ENCODE measurements at regions not wholly inside any gene's neighbourhood (a gene's known extent, or its start where the extent isn't known, plus 50 kb on each side); places are given as distances from the start of the nearest gene placed in this dataset.

GRCh38 chr18:61159246-61159645 lies 174.0 kb upstream of the CDH20 start:
- DNase-seq (ENCODE audit: low spot score), result no peak

- DNase-seq (ENCODE audit: low spot score), result no peak
These were observed 168.9 kb upstream of the CDH20 start for GRCh38 chr18:61164321-61164720.

DNA sequence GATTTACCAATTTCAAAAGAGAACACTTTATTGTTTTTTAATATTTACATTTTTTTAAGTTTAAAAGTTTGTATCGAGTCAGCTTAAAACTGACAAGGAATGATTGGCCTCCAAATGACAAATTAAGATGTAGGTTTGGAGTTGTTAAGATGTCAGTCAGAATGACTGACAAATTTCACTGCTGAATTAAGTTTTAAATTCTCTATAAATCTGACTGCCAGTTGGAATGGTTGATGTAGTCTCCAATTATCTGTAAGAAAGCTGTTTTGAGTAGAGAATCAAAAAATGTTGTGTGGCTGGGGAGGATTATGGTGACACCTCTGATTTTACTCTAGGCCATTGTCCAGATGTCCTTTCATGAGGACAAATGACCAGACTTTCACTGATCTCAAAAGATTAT lies 165.3 kb upstream of the CDH20 start:
- DNase-seq (ENCODE audit: low spot score), result no peak

GRCh38 chr18:61169386-61169785 lies 163.8 kb upstream of the CDH20 start:
- no peak for DNase-seq (ENCODE audit: low spot score)

DNA sequence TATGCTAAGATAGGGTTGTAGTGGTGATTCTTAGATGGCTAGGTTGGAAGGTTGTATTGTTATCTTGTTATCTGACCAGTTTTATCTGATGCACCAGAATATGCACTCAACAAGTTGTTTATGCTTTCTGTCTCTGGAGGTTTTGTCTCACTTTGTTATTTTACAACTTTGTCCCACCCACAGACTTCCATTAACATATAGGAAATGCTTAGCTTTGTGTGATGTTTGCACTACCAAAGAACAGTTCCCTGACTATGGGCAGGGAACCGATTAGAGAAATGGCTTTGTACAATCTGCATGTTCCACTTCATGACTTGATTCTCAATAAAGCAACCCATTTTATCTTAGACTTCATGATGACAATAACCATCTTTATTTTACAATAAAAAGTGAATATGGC lies 160.6 kb upstream of the CDH20 start:
- DNase-seq (ENCODE audit: low spot score), result no peak

DNA sequence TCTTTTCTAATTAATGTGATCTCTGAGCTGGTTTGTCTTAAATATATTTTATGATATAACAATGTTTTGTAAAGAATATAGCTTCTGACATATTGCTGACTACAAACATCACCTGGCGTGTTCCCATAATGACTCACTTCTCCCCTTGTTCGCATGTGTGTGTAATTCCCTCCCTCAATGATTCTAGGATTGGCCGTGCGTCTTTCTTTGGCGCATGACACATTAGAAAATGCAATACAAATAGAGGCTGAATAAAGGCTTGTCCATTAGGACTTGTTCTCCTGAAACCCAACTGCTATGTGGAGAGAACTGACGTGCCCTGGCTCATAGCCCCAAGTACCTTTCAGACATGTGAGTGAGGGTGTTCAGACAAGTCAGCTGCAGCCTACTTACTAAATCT lies 159.7 kb upstream of the CDH20 start:
- no peak for DNase-seq (ENCODE audit: low spot score)

- DNase-seq (ENCODE audit: low spot score), result no peak
These were observed 149.4 kb upstream of the CDH20 start for GRCh38 chr18:61183798-61184197.

DNA sequence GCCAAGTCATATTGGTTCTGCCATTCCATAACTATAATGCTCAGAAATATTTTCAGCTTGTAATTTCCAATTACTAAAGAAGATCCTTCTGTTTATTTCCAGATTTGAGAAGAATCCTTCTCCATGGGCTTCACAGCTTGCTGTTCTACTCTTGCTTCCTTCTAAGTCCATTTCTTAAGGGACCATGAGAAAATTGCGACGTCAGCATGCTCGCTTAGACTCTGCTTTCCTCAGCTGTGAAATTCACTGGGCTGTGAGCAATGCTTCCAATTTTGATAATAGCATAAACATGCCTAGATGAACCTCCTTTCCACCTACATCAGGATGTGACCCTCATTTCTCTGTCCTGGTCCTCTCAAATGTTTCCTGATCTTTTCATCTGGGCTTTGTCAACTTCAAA lies 145.3 kb upstream of the CDH20 start:
- DNase-seq (ENCODE audit: low spot score), result no peak

DNA sequence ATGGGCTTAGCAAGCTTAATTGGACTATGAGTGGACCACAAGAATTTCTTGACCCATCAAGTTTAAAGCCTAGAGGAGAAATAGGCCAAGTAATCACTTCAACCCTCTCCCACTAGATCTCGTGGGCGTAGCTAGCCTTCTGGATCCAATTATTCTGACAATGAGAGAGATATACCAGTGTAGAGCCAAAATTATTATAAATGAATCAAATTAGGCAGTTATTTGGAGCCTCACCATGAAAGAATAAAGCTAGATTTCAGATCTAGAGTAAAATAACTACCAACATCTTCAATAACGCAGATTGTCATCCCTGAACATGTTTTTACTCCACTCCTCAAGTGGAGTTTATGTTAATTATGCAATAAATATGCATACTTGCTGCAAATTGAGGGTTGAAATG lies 143.9 kb upstream of the CDH20 start:
- no peak for DNase-seq (ENCODE audit: low spot score)

- no peak for DNase-seq (ENCODE audit: low spot score)
These were observed 138.5 kb upstream of the CDH20 start for GRCh38 chr18:61194726-61195125.

DNA sequence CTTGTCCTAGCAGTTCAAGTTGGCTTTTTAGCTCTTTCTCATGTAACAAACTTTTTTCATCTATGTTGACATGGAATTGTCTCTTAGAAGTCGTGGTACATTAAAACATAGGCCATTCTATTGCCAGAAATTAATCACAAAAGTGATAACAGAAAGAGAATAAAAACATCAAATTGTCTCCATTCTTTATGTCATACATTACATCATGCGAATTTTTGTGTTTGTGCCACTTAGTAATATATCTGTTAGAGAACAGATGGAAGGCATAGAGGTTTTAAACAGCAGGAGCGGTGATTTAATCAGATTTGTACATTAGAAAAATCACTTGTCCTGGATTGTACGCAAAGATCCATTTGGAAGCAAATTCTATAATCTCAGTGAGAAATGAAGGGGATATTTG lies 136.5 kb upstream of the CDH20 start:
- no peak for DNase-seq (ENCODE audit: low spot score)

DNA sequence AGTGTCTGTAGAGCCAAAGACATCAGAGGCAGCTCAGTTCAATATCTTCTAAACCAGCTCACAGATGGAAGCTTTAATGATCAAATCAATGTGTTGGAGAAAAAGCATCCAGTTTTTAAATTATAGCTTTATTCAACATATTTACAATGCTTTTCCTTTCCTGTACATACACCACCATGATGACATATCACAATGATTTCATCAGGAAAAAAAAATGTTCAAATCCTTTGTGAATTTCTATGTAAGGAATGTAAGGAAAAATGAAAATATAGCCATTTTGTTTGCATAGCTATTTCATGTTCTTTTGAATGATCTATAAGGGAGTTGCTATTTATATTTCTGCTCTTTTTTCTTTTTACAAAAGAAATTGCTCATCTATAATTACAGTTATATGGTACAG lies 134.7 kb upstream of the CDH20 start:
- DNase-seq (ENCODE audit: low spot score), result no peak

GRCh38 chr18:61199171-61199848 lies 133.9 kb upstream of the CDH20 start:
- no peak for DNase-seq (ENCODE audit: low spot score)

DNA sequence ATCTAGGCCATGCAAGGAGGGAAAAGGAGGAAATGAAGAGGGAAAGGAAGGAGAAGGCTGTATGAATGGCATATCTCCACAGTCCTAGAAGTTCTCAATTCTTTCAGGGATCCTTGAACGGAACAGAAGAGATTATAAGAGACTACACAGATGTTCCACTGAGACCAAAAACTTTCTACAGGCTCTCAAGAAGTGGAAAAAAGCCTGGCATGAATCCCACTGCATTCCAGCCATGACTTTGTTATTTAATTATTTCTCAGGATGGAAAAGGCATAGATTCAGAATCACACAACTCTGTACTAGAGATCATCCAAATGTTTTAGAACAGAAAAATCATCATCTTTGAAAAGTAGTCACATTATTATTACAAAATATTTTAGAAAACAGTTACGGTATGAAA lies 131.7 kb upstream of the CDH20 start:
- no peak for DNase-seq (ENCODE audit: low spot score)

DNA sequence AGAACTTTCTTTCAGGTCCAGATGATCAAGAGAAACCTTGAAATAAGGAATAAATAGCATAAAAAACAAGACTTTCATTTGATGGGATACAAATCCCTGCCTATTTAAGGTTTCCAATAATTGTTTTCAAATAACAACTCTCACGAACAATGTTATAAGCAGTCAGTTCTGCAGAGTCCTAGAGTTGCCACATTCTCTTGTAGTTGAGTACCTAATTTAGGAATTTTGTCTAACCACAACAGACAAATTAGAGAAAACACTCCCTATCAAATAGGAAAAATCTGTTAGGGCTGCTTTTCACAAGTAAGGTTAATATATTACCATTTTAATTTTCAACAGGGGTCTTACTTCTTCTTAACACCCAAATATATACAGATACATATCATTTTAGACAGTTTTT lies 130.1 kb upstream of the CDH20 start:
- DNase-seq (ENCODE audit: low spot score), result no peak

DNA sequence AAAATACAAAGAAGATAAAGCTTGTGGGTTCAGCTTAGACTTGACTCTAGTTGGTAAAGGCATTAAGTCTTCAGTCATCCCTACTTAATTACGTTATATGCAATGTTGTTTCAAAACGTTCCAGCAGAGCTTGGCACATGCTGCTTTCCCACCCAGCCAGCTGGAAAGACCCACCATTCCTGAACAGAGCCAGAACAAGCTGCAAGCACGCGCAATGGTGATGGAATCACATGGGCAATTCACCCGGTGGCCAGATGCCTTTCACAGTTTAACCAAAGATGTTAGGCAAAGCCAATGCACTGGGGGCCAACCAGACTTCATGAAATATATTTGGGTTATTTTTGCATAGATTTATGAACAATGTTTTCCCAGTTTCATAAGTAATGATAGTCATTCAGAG lies 123.4 kb upstream of the CDH20 start:
- DNase-seq (ENCODE audit: low spot score), result no peak

- no peak for DNase-seq (ENCODE audit: low spot score)
These were observed 117.2 kb upstream of the CDH20 start for GRCh38 chr18:61216051-61216450.

DNA sequence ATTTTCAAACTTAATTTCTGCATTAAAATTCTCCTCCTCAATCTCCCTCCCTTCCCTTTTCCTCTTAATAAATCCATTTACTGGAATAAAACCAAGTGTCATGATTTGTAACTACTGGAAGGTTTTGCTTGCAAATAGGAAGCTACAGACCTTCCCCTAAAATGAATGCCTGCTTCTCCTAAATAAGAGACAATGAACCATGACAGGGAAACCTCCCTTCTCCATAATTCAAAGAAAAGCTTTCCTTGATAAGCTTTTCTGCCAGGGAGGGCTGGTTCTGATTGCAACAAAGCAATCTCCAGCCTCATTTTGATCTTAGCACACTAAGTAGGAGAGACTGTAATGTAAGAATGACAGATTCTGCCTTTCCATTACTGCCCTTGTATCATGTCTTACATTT lies 111.0 kb upstream of the CDH20 start:
- DNase-seq (ENCODE audit: low spot score), result no peak

GRCh38 chr18:61225336-61225735 lies 107.9 kb upstream of the CDH20 start:
- DNase-seq (ENCODE audit: low spot score), result no peak

GRCh38 chr18:61236356-61237057 lies 96.7 kb upstream of the CDH20 start:
- no peak for DNase-seq (ENCODE audit: low spot score)

GRCh38 chr18:61237529-61237928 lies 95.7 kb upstream of the CDH20 start:
- no peak for DNase-seq (ENCODE audit: low spot score)

- DNase-seq (ENCODE audit: low spot score), result no peak
These were observed 94.2 kb upstream of the CDH20 start for GRCh38 chr18:61239051-61239450.

DNA sequence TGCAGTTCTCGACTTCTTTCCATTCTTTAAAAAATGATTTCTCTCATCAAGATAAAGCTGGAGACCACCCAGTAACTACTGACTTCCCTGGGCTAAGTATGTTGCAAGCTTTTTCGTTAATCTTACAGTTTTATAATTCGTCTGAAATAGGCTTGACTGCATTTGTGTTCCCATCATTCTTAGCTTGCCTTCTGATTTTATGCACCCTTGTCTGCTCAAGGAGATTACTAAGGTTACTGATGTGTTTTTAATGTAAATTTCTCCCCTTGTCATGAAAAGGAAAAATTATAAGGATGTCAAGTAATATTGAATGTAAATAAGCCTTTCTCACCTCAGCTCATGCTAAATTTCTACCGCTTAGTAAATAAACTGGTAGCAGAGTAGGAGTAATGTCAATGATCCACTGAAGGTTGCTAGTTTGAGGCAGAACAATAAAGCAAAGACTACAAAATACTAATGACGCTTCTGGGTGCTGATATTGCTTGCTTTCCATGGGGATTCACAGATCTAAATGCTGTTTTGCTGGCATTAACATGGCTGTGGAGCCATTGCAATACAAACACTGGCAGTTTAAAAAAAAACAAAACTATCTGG lies 91.9 kb upstream of the CDH20 start:
- DNase-seq (ENCODE audit: low spot score), result no peak
